ENCODE measurements at regions not wholly inside any gene's neighbourhood (a gene's known extent, or its start where the extent isn't known, plus 50 kb on each side); places are given as distances from the start of the nearest gene placed in this dataset.

GRCh38 chr9:78896479-78896878 is 599.6 kb downstream of the PSAT1 start:
- intact Hi-C loops (cut with DNase I; ENCODE audit: low total_unique reads): no loop called here
- WGBS, 2 donors: 88 to 94% methylated on average over 1 of the region's 1 CpG
- DNase-seq (ENCODE audit: low spot score in 2 of 2): no peak
- no peak overlapping the region for H3K4me3 ChIP-seq (ENCODE audit: low read depth, poor library complexity, severe bottlenecking)
- TF ChIP-seq POLR2A (IDR thresholded peaks at IDR 0.05) (no peak), CTCF (IDR thresholded peaks at IDR 0.05) (no peak)

GRCh38 chr9:78898234-78898633 is 601.3 kb downstream of the PSAT1 start:
- H3K4me3 ChIP-seq (ENCODE audit: low read depth, poor library complexity, severe bottlenecking): no peak overlapping the region
- 84 to 89% methylated on average over 1 of the region's 1 CpG for WGBS, 2 donors
- TF ChIP-seq POLR2A (IDR thresholded peaks at IDR 0.05) (no peak), CTCF (IDR thresholded peaks at IDR 0.05) (no peak)
- no peak for DNase-seq (ENCODE audit: low spot score in 2 of 2)
- intact Hi-C loops (cut with DNase I; ENCODE audit: low total_unique reads): no loop called here

- no peak overlapping the region for H3K4me3 ChIP-seq (ENCODE audit: low read depth, poor library complexity, severe bottlenecking)
- DNase-seq (ENCODE audit: low spot score in 2 of 2): no peak
- intact Hi-C loops (cut with DNase I; ENCODE audit: low total_unique reads): no loop called here
- TF ChIP-seq CTCF (IDR thresholded peaks at IDR 0.05) (no peak), POLR2A (IDR thresholded peaks at IDR 0.05) (no peak)
- WGBS, 2 donors: 87 to 91% methylated on average over 6 of the region's 6 CpGs
These were observed 602.1 kb downstream of the PSAT1 start for GRCh38 chr9:78899006-78899405.

- TF ChIP-seq CTCF (IDR thresholded peaks at IDR 0.05) (no peak), POLR2A (IDR thresholded peaks at IDR 0.05) (no peak)
- WGBS, 2 donors: 70% methylated on average over 1 of the region's 1 CpG
- no peak overlapping the region for H3K4me3 ChIP-seq (ENCODE audit: low read depth, poor library complexity, severe bottlenecking)
- DNase-seq (ENCODE audit: low spot score in 2 of 2): no peak
- intact Hi-C loops (cut with DNase I; ENCODE audit: low total_unique reads): no loop called here
These were observed 603.6 kb downstream of the PSAT1 start for GRCh38 chr9:78900500-78900899.

- TF ChIP-seq CTCF (IDR thresholded peaks at IDR 0.05) (no peak), POLR2A (IDR thresholded peaks at IDR 0.05) (no peak)
- 81 to 82% methylated on average over 2 of the region's 2 CpGs for WGBS, 2 donors
- H3K4me3 ChIP-seq (ENCODE audit: low read depth, poor library complexity, severe bottlenecking): no peak overlapping the region
- DNase-seq (ENCODE audit: low spot score in 2 of 2): no peak
- intact Hi-C loops (cut with DNase I; ENCODE audit: low total_unique reads): no loop called here
These were observed 605.1 kb downstream of the PSAT1 start for GRCh38 chr9:78902051-78902450.

- DNase-seq (ENCODE audit: low spot score in 2 of 2): no peak
- TF ChIP-seq CTCF (IDR thresholded peaks at IDR 0.05) (no peak), POLR2A (IDR thresholded peaks at IDR 0.05) (no peak)
- intact Hi-C loops (cut with DNase I; ENCODE audit: low total_unique reads): no loop called here
- no peak overlapping the region for H3K4me3 ChIP-seq (ENCODE audit: low read depth, poor library complexity, severe bottlenecking)
These were observed 606.7 kb downstream of the PSAT1 start for GRCh38 chr9:78903581-78903980.
